ENCODE measurements at regions not wholly inside any gene's neighbourhood (a gene's known extent, or its start where the extent isn't known, plus 50 kb on each side); places are given as distances from the start of the nearest gene placed in this dataset.

DNA sequence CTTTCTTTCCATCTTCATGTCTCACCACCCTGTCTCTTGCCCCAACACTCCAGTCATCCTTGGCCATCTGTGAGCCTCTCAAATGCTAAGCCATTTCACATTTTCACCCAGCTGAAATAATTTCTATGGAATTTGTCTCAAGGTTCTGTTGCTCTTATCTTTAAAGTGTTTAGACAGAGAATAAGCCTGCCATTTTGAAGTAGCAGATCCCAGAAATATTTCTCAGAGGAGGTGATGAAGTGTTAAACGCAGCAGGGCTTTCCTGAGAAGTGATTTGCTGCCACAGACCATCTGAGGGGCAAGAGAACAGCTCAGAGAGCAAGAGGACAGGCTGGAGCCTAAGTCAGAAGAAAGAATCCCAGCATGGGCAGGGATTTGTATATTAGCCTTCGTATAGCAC, 71.6 kb upstream of the CLMN start:
- TF ChIP-seq POLR2AphosphoS5 (IDR thresholded peaks at IDR 0.05; ENCODE audit: insufficient read depth, low read depth, low read length) (no peak), EZH2 (IDR thresholded peaks at IDR 0.05; ENCODE audit: borderline replicate concordance, low read depth, low read length, severe bottlenecking) (no peak), MYC (IDR thresholded peaks at IDR 0.05; ENCODE audit: low read depth, low read length) (no peak), FOS (IDR thresholded peaks at IDR 0.05; ENCODE audit: borderline replicate concordance, insufficient read depth, low read length) (no peak), GATA2 (IDR thresholded peaks at IDR 0.05; ENCODE audit: insufficient read depth, insufficient read length, low read depth, low read length) (no peak), JUN (IDR thresholded peaks at IDR 0.05; ENCODE audit: borderline replicate concordance, insufficient read depth, insufficient read length, low read depth) (no peak), POLR2A (IDR thresholded peaks at IDR 0.05; ENCODE audit: low read depth, low read length) (no peak), CTCF (IDR thresholded peaks at IDR 0.05; ENCODE audit: extremely low read depth in 1 of 2, insufficient read depth in 1 of 2, low read depth in 1 of 2, low read length in 2 of 2) (no peak)
- TF ChIP-seq, protein P1, sequence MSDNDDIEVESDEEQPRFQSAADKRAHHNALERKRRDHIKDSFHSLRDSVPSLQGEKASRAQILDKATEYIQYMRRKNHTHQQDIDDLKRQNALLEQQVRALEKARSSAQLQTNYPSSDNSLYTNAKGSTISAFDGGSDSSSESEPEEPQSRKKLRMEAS (IDR thresholded peaks at IDR 0.05; ENCODE audit: insufficient read depth, insufficient read length) = no peak
- Histone ChIP-seq H3K79me2 (ENCODE audit: control insufficient read depth, insufficient read depth, low read length) (no peaks in the 10 kb centered on the region), H3K27ac (ENCODE audit: insufficient read depth, low read depth, low read length) (no peak overlapping the region), H3K36me3 (ENCODE audit: control insufficient read depth in 2 of 2, extremely low read depth in 1 of 2, insufficient read depth in 2 of 2, low read length in 2 of 2) (no peaks in the 10 kb centered on the region), H3K4me2 (ENCODE audit: insufficient read depth, low read length) (no peak overlapping the region), H3K9ac (replicated peaks; ENCODE audit: extremely low read depth, insufficient read depth, low read length) (no peak overlapping the region), H3K27me3 (ENCODE audit: control insufficient read depth in 2 of 2, insufficient read depth in 2 of 2, low read length in 2 of 2) (no peaks in the 10 kb centered on the region), H4K20me1 (replicated peaks; ENCODE audit: control insufficient read depth, extremely low read depth, insufficient read depth, low read length) (no peaks in the 10 kb centered on the region), H3K9me1 (replicated peaks; ENCODE audit: control insufficient read depth, extremely low read depth, insufficient read depth, low read length) (no peaks in the 10 kb centered on the region), H3K9me3 (replicated peaks; ENCODE audit: control insufficient read depth, insufficient read depth, low read length) (no peaks in the 10 kb centered on the region), H2AFZ (ENCODE audit: low read depth, low read length) (no peak overlapping the region), H3K4me1 (ENCODE audit: control insufficient read depth, extremely low read depth, insufficient read depth, low read length) (no peaks in the 10 kb centered on the region), H3K4me3 (replicated peaks in 1 of 3; ENCODE audit: insufficient read depth in 1 of 3, low read depth in 1 of 3, low read length in 3 of 3) (no peak overlapping the region)
- dilution Hi-C loops (cut with MboI; ENCODE audit: extremely low pct_ligation_motif_present, low sequenced_read_pairs) = no loop called here
- FAIRE-seq = no peak
- intact Hi-C loops (cut with micrococcal nuclease) = no loop called here
- no peak for DNase-seq (ENCODE audit: low read depth, low spot score)
- BruUV-seq (replicated peaks) = no TSS peak
- CTCF ChIA-PET = no interaction called here
- POLR2A ChIA-PET = no interaction called here

Data from endothelial cell of umbilical vein (primary cell).